ENCODE measurements at regions not wholly inside any gene's neighbourhood (a gene's known extent, or its start where the extent isn't known, plus 50 kb on each side); places are given as distances from the start of the nearest gene placed in this dataset.

DNA sequence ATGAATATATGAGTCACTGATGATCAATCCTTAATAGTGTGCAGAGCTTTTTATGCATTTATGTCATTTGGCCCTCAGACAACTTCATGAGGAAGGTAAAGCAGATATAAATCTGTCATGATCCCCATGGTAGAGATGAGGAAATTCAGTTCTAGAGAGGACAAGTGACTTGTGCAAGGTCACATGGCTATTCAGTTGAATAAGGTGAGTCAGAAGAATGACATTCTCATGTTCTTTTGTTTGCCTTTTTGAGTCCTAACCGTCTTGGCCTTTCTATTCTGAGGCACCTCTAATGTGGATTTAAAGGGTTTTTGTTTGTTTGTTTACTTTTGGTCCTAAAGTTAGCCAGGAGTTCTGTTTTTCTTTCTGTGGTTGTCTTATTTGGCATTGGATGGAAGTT lies 116.2 kb upstream of the ELAC2 start:
- WGBS, 4 donors = 31 to 43% (median 35%) methylated on average over 1 of the region's 1 CpG
- no peak for DNase-seq

DNA sequence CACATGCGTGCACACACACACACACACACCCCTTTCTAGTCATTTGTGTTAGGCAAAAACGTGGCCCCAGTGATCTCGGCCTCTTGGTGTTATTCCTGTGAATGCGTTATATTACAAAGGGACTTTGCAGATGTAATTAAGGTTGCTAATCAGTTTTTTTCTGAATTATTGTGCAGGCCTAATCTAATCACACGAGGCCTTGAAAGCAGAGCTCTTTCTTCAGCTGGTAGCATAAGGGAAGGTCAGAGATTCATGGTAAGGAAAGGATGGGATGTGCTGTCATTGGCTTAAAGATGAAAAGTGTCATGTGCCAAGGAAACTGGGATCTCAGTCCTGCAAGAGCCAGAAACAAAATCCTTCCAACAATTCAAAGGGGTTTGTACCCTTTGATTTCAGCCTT lies 113.4 kb upstream of the ELAC2 start:
- H3K9me3 ChIP-seq = no peaks in the 10 kb centered on the region
- DNase-seq (no peak), ATAC-seq (no peak)
- TF ChIP-seq, protein P1, sequence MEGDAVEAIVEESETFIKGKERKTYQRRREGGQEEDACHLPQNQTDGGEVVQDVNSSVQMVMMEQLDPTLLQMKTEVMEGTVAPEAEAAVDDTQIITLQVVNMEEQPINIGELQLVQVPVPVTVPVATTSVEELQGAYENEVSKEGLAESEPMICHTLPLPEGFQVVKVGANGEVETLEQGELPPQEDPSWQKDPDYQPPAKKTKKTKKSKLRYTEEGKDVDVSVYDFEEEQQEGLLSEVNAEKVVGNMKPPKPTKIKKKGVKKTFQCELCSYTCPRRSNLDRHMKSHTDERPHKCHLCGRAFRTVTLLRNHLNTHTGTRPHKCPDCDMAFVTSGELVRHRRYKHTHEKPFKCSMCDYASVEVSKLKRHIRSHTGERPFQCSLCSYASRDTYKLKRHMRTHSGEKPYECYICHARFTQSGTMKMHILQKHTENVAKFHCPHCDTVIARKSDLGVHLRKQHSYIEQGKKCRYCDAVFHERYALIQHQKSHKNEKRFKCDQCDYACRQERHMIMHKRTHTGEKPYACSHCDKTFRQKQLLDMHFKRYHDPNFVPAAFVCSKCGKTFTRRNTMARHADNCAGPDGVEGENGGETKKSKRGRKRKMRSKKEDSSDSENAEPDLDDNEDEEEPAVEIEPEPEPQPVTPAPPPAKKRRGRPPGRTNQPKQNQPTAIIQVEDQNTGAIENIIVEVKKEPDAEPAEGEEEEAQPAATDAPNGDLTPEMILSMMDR (IDR thresholded peaks at IDR 0.05) = no peak
- no peaks in the 10 kb centered on the region for H3K36me3 ChIP-seq
- H3K4me3 ChIP-seq = no peak overlapping the region
- no peak overlapping the region for H3K27ac ChIP-seq
- H3K27me3 ChIP-seq = peaks cover 0 to 6% (median 0%) of the 10 kb centered on the region in 9 donors
- H3K4me1 ChIP-seq = no peaks in the 10 kb centered on the region
- intact Hi-C loops (cut with DNase I) = no loop called here
- 53 to 72% (median 55%) methylated on average over 5 of the region's 5 CpGs for WGBS, 4 donors

More for the DNA sequence above, 116.2 kb upstream of the ELAC2 start:
- Histone ChIP-seq H3K4me3 (no peak overlapping the region), H3K4me1 (no peaks in the 10 kb centered on the region), H3K27ac (no peak overlapping the region), H3K9me3 (peaks cover 0 to 9% (median 0%) of the 10 kb centered on the region in 12 donors), H3K27me3 (peaks cover 0 to 6% (median 0%) of the 10 kb centered on the region in 9 donors), H3K36me3 (no peaks in the 10 kb centered on the region)
- ATAC-seq = no peak
- intact Hi-C loops (cut with DNase I) = no loop called here
- no peak for TF ChIP-seq POLR2A (IDR thresholded peaks at IDR 0.05)
- TF ChIP-seq, protein P1 (IDR thresholded peaks at IDR 0.05) = no peak

DNA sequence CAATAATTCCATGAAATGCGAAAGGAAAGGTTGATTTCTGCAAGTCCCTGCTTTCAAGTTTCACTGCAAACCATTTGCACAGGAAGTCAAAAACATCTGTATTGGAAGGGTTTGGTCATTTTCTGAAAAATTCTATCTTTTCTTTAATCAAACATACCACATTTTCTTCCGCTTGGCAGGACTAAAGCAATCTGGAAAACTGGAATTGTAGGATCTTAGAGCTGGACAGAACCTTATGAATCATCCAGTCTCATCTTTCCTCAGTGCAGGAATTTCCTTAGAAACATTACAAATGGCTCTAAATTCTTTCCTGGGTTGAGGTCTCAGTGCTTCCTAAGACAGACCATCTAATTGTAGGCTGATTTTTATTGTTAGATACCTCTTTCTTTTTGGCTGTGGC lies 111.5 kb upstream of the ELAC2 start:
- intact Hi-C loops (cut with DNase I) = loop anchor here in 1 of 10 donors (10.0 kb wide), 1 partner anchor 65 kb away; no protein-coding TSS in a partner anchor
- TF ChIP-seq, protein P1 (IDR thresholded peaks at IDR 0.05) = no peak
- TF ChIP-seq POLR2A (IDR thresholded peaks at IDR 0.05) = no peak
- H3K4me1 ChIP-seq = no peaks in the 10 kb centered on the region
- H3K9me3 ChIP-seq = no peaks in the 10 kb centered on the region
- ATAC-seq (no peak), DNase-seq (no peak)
- H3K27me3 ChIP-seq = peaks cover 0 to 3% (median 0%) of the 10 kb centered on the region in 9 donors
- no peak overlapping the region for H3K27ac ChIP-seq
- no peaks in the 10 kb centered on the region for H3K36me3 ChIP-seq
- no peak overlapping the region for H3K4me3 ChIP-seq
- 80 to 88% (median 85%) methylated on average over 2 of the region's 2 CpGs for WGBS, 4 donors

DNA sequence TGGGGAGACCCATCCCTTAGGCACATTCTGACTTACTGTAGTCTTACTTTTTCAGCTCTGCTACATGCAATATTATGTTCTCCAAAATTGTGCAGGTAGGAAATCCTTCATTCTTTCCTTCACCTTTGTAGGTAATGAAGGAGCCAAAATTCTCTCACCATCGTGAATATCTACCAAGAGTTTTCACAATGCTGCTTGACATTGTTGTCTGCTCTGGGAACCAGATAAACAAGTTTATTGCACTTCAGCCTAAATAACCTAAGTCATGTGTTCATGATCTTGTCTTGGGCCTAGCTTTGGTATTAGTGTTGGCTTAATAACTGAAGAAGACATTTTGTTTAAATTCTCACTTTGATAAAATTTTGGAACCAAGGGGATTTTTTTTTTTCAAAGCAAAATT lies 110.8 kb upstream of the ELAC2 start:
- H3K36me3 ChIP-seq = no peaks in the 10 kb centered on the region
- H3K9me3 ChIP-seq = no peaks in the 10 kb centered on the region
- intact Hi-C loops (cut with DNase I) = loop anchor here in 1 of 10 donors (10.0 kb wide), 1 partner anchor 64 kb away; no protein-coding TSS in a partner anchor
- no peak for ATAC-seq
- no peaks in the 10 kb centered on the region for H3K4me1 ChIP-seq
- H3K27ac ChIP-seq = no peak overlapping the region
- DNase-seq = no peak
- TF ChIP-seq POLR2A (IDR thresholded peaks at IDR 0.05) = no peak
- TF ChIP-seq, protein P1 (IDR thresholded peaks at IDR 0.05) = no peak
- H3K4me3 ChIP-seq = no peak overlapping the region
- 74 to 87% (median 83%) methylated on average over 1 of the region's 1 CpG for whole genome bisulfite sequencing, 4 donors
- H3K27me3 ChIP-seq = peaks cover 0 to 3% (median 0%) of the 10 kb centered on the region in 9 donors

Data from heart left ventricle (tissue), 16 donors.